ENCODE measurements at regions not wholly inside any gene's neighbourhood (a gene's known extent, or its start where the extent isn't known, plus 50 kb on each side); places are given as distances from the start of the nearest gene placed in this dataset.

- DNase-seq (ENCODE audit: low read depth), result no peak
- no peak for TF ChIP-seq CTCF (IDR thresholded peaks at IDR 0.05; ENCODE audit: control insufficient read depth, extremely low read depth, insufficient read depth)
- no peak overlapping the region for H3K4me3 ChIP-seq (ENCODE audit: low read depth, low read length)
Observed at GRCh38 chr9:16147726-16148125, 594.9 kb downstream of the CCDC171 start.

DNA sequence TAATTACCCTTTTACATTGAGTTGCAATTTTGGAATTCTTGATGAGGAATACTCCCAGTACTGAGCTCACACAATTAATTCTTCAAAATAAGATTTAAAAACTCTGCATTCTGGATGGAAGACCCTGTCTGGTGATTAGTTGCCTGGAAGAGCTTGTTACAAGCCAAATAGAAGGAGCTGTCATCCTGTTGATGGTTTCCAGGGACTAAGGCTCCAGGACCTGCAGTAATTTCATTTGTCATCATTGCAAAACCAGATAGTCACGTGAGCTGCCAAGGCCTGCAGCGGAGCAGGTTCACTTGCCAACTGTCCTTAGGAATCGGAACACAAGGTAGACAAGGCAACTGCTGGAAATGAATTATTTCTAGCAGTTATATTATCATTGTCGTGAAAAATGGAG lies 597.7 kb downstream of the CCDC171 start:
- H3K4me3 ChIP-seq (ENCODE audit: low read depth, low read length), result no peak overlapping the region
- no peak for TF ChIP-seq CTCF (IDR thresholded peaks at IDR 0.05; ENCODE audit: control insufficient read depth, extremely low read depth, insufficient read depth)
- peak; percentile 6 for DNase-seq (ENCODE audit: low read depth)

GRCh38 chr9:16150938-16151650 lies 598.3 kb downstream of the CCDC171 start:
- H3K4me3 ChIP-seq (ENCODE audit: low read depth, low read length), result no peak overlapping the region
- DNase-seq (ENCODE audit: low read depth), result no peak
- TF ChIP-seq CTCF (IDR thresholded peaks at IDR 0.05; ENCODE audit: control insufficient read depth, extremely low read depth, insufficient read depth), result no peak

GRCh38 chr9:16152276-16153101 lies 599.6 kb downstream of the CCDC171 start:
- DNase-seq (ENCODE audit: low read depth), result no peak
- no peak overlapping the region for H3K4me3 ChIP-seq (ENCODE audit: low read depth, low read length)
- TF ChIP-seq CTCF (IDR thresholded peaks at IDR 0.05; ENCODE audit: control insufficient read depth, extremely low read depth, insufficient read depth), result no peak

DNA sequence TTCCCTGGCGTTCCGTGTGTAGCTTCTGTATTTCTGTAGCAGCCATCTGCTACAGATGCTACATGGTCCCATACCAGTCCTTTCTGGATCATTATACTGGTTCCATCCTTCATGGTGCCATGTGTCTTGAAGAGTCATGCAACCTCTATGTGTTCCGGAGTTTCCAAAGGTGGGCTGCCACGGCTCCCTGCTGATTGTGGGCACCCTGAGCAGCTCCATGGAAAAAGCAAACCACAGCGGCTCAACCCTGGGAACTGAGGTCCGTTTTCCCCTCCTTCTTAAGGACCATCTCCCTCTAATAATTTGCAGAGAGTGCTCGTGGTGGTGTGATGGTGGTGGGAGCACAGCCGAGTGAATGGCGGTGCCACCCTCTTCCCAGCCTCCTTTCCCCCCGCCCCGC lies 600.4 kb downstream of the CCDC171 start:
- H3K4me3 ChIP-seq (ENCODE audit: low read depth, low read length), result no peak overlapping the region
- no peak for TF ChIP-seq CTCF (IDR thresholded peaks at IDR 0.05; ENCODE audit: control insufficient read depth, extremely low read depth, insufficient read depth)

DNA sequence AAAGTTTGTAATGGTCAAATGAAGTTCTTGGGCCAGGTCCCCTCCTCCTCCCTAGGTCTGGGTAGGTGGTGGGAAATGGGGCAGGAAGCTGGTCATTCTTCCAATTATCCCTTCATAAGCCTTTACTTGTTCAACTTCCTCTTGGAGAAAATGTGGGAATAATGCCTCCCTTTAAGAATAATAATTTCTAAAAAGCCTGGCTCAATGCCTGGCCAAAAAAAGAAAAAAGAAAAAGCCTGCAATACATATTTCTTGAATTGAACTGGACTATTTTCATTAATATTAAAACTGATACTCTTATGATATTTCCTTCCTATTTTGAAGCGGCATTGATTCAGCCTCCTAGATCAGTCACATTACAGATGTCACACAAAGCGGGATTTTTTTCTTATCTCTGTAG lies 600.9 kb downstream of the CCDC171 start:
- DNase-seq (ENCODE audit: low read depth), result no peak
- no peak for TF ChIP-seq CTCF (IDR thresholded peaks at IDR 0.05; ENCODE audit: control insufficient read depth, extremely low read depth, insufficient read depth)
- H3K4me3 ChIP-seq (ENCODE audit: low read depth, low read length), result no peak overlapping the region

More for the DNA sequence above, 600.4 kb downstream of the CCDC171 start:
- no peak for DNase-seq (ENCODE audit: low read depth)
